ENCODE measurements at regions not wholly inside any gene's neighbourhood (a gene's known extent, or its start where the extent isn't known, plus 50 kb on each side); places are given as distances from the start of the nearest gene placed in this dataset.

DNA sequence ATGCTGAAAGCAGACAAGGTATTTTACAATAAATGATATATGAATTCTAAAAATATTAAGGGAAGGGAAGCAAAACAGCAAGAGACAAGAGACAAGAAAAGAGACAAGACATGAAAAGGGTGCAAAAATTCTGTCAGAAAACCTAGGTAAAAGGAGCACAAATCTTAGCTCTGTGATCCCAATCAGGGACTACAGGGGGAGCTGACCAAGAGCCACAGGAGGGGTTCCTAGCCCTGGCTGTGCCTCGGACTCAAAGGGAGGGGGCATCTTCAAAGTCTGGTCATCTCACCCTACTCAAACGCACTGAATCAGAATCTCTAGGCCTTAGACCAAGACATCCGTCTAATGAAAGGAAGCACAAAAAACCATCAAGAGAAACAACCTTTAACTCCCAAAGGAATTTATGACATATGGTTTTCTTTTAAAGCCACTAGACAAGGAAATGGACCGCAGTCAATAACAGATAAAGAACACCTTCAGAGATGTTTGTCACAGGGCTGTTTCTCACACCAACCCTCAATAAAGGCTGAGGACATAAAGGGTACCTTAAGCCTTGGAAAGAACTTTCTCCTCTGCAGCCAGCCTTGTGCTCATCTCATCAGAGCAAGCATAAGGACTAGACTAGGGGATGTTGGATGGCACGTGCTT is 130.4 kb upstream of the CDYL start:
- TF ChIP-seq, protein P1, sequence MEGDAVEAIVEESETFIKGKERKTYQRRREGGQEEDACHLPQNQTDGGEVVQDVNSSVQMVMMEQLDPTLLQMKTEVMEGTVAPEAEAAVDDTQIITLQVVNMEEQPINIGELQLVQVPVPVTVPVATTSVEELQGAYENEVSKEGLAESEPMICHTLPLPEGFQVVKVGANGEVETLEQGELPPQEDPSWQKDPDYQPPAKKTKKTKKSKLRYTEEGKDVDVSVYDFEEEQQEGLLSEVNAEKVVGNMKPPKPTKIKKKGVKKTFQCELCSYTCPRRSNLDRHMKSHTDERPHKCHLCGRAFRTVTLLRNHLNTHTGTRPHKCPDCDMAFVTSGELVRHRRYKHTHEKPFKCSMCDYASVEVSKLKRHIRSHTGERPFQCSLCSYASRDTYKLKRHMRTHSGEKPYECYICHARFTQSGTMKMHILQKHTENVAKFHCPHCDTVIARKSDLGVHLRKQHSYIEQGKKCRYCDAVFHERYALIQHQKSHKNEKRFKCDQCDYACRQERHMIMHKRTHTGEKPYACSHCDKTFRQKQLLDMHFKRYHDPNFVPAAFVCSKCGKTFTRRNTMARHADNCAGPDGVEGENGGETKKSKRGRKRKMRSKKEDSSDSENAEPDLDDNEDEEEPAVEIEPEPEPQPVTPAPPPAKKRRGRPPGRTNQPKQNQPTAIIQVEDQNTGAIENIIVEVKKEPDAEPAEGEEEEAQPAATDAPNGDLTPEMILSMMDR (IDR thresholded peaks at IDR 0.05; ENCODE audit: extremely low read depth, low read depth, low read length), result no peak
- Histone ChIP-seq H3K9me3 (ENCODE audit: low read depth, low read length) (no peaks in the 10 kb centered on the region), H3K4me3 (ENCODE audit: insufficient read depth, low read length) (no peak overlapping the region), H3K27me3 (ENCODE audit: insufficient read depth, low read length) (no peaks in the 10 kb centered on the region), H3K4me1 (ENCODE audit: insufficient read depth, low read length) (peaks cover 3% of the 10 kb centered on the region), H4K20me1 (ENCODE audit: insufficient read depth, low read length) (no peaks in the 10 kb centered on the region), H3K4me2 (ENCODE audit: insufficient read depth, low read length) (no peak overlapping the region), H2AFZ (ENCODE audit: low read length) (no peak overlapping the region), H3K36me3 (ENCODE audit: insufficient read depth, low read length) (no peaks in the 10 kb centered on the region), H3K27ac (ENCODE audit: low read depth, low read length) (no peak overlapping the region), H3K79me2 (ENCODE audit: insufficient read depth, low read length) (no peaks in the 10 kb centered on the region)
- peak; percentile 15 for DNase-seq (ENCODE audit: insufficient read length, low spot score, missing footprints)

DNA sequence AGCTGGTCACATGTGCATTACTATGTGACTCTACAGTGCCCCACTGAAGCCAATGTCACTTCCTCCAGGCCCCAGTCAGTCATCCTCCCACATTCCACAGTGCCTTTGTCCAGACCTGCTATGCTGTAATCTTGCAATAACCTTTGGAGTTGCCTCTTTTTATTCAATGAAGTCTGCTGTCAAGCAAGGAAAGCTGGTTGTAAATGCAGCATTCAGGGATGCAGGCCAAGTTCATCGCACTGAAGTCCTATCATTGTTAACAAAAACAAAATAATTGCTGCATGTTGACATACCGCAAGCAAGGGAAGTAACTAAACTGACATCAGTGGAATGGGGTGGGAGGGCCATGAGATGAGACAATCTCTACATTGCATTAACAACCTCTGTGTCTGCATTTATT is 131.2 kb upstream of the CDYL start:
- H4K20me1 ChIP-seq (ENCODE audit: insufficient read depth, low read length), result no peaks in the 10 kb centered on the region
- no peaks in the 10 kb centered on the region for H3K36me3 ChIP-seq (ENCODE audit: insufficient read depth, low read length)
- H3K4me1 ChIP-seq (ENCODE audit: insufficient read depth, low read length), result peaks cover 7% of the 10 kb centered on the region
- H3K27ac ChIP-seq (ENCODE audit: low read depth, low read length), result no peak overlapping the region
- TF ChIP-seq, protein P1 (IDR thresholded peaks at IDR 0.05; ENCODE audit: extremely low read depth, low read depth, low read length), result no peak
- H3K9me3 ChIP-seq (ENCODE audit: low read depth, low read length), result no peaks in the 10 kb centered on the region
- H3K27me3 ChIP-seq (ENCODE audit: insufficient read depth, low read length), result no peaks in the 10 kb centered on the region
- no peak overlapping the region for H2AFZ ChIP-seq (ENCODE audit: low read length)
- H3K4me3 ChIP-seq (ENCODE audit: insufficient read depth, low read length), result no peak overlapping the region
- H3K79me2 ChIP-seq (ENCODE audit: insufficient read depth, low read length), result no peaks in the 10 kb centered on the region
- H3K4me2 ChIP-seq (ENCODE audit: insufficient read depth, low read length), result no peak overlapping the region
- DNase-seq (ENCODE audit: insufficient read length, low spot score, missing footprints), result no peak

DNA sequence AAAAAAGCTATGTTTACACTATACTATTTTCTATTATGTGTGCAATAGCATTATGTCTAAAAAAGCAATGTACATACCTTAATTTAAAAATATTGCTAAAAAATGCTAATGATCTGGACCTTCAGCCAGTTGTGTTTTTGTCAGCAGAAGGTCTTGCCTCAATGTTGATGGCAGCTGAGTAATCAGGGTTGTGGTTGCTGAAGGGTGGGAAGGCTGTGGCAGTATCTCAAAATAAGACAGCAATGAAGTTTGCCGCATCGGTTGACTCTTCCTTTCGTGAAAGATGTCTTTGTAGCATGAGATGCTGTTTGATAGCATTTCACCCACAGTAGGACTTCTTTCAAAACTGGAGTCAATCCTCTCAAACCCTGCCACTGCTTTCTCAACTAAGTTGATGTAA is 134.7 kb upstream of the CDYL start:
- Histone ChIP-seq H3K4me1 (ENCODE audit: insufficient read depth, low read length) (peaks cover 3% of the 10 kb centered on the region), H3K36me3 (ENCODE audit: insufficient read depth, low read length) (no peaks in the 10 kb centered on the region), H3K79me2 (ENCODE audit: insufficient read depth, low read length) (no peaks in the 10 kb centered on the region), H3K27me3 (ENCODE audit: insufficient read depth, low read length) (no peaks in the 10 kb centered on the region), H3K4me2 (ENCODE audit: insufficient read depth, low read length) (no peak overlapping the region), H3K4me3 (ENCODE audit: insufficient read depth, low read length) (no peak overlapping the region), H4K20me1 (ENCODE audit: insufficient read depth, low read length) (no peaks in the 10 kb centered on the region), H3K9me3 (ENCODE audit: low read depth, low read length) (no peaks in the 10 kb centered on the region), H3K27ac (ENCODE audit: low read depth, low read length) (no peak overlapping the region), H2AFZ (ENCODE audit: low read length) (no peak overlapping the region)
- DNase-seq (ENCODE audit: insufficient read length, low spot score, missing footprints), result no peak
- TF ChIP-seq, protein P1 (IDR thresholded peaks at IDR 0.05; ENCODE audit: extremely low read depth, low read depth, low read length), result no peak

DNA sequence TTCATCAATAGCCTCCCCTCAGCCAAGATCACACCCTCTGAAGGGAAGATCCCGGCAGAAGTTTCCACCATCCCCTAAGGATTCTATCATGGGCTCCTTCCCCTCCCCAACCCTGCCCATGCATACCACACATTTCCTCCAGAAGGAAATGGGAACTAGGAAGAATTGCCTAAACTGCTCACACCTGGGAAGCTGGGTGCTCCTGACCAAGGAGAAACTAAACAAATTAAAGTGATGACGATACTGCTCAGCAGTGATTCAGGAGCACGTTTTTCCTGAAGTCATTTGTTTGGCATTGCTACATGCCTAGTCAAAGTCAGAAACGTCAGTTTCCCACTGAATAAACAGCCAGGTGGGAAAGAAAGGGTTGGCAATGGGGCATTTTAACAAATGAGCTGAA is 136.1 kb upstream of the CDYL start:
- H3K9me3 ChIP-seq (ENCODE audit: low read depth, low read length), result no peaks in the 10 kb centered on the region
- no peak overlapping the region for H2AFZ ChIP-seq (ENCODE audit: low read length)
- H3K27me3 ChIP-seq (ENCODE audit: insufficient read depth, low read length), result no peaks in the 10 kb centered on the region
- H3K4me2 ChIP-seq (ENCODE audit: insufficient read depth, low read length), result no peak overlapping the region
- no peaks in the 10 kb centered on the region for H3K79me2 ChIP-seq (ENCODE audit: insufficient read depth, low read length)
- TF ChIP-seq, protein P1 (IDR thresholded peaks at IDR 0.05; ENCODE audit: extremely low read depth, low read depth, low read length), result no peak
- no peaks in the 10 kb centered on the region for H4K20me1 ChIP-seq (ENCODE audit: insufficient read depth, low read length)
- H3K27ac ChIP-seq (ENCODE audit: low read depth, low read length), result no peak overlapping the region
- no peaks in the 10 kb centered on the region for H3K36me3 ChIP-seq (ENCODE audit: insufficient read depth, low read length)
- H3K4me1 ChIP-seq (ENCODE audit: insufficient read depth, low read length), result peaks cover 3% of the 10 kb centered on the region
- DNase-seq (ENCODE audit: insufficient read length, low spot score, missing footprints), result peak; percentile 26
- no peak overlapping the region for H3K4me3 ChIP-seq (ENCODE audit: insufficient read depth, low read length)
